Left lobe of liver (tissue), 2 donors: ENCODE measurements at regions not wholly inside any gene's neighbourhood (a gene's known extent, or its start where the extent isn't known, plus 50 kb on each side); places are given as distances from the start of the nearest gene placed in this dataset.
"Not testable (repeated sequence)": the region's sequence is repeated elsewhere in the genome, so short reads cannot be mapped to it uniquely, and the experiment has no call there.

Experiments
- ATAC-seq: fragments of 200-7000 bp; cut with Tn5 transposase; one replicate; pipeline ENCODE4 v1.9.1; 2020; ENCODE audit warnings: mild to moderate bottlenecking, moderate library complexity
- DNase-seq: peaks from one replicate; pipeline ENCODE4 v3.0.0-alpha.2; 2020; ENCODE audit warnings: low spot score
- donor health status: DM: no; HTN: no; CAD: no; lungs with moderate emphysema.
- donor health status: DM: no; HTN: yes; CAD: no.

GRCh38 chr1:5118771-5119170 is 464.4 kb downstream of the AJAP1 start:
- not testable (repeated sequence) for ATAC-seq, DNase-seq

- not testable (repeated sequence) for DNase-seq, ATAC-seq
Observed at GRCh38 chr1:5118292-5118691, 463.9 kb downstream of the AJAP1 start.

- ATAC-seq (no peak), DNase-seq (no peak)
Observed at GRCh38 chr1:5111581-5111980, 457.2 kb downstream of the AJAP1 start.

- ATAC-seq: no peak
Observed at GRCh38 chr1:5110508-5110907, 456.1 kb downstream of the AJAP1 start.

GRCh38 chr1:5109633-5110032 is 455.2 kb downstream of the AJAP1 start:
- ATAC-seq (no peak), DNase-seq (no peak)

More at GRCh38 chr1:5110508-5110907, 456.1 kb downstream of the AJAP1 start:
- DNase-seq: no peak

- ATAC-seq (no peak), DNase-seq (no peak)
Observed at GRCh38 chr1:5108740-5109139, 454.3 kb downstream of the AJAP1 start.

GRCh38 chr1:5105744-5106143 is 451.3 kb downstream of the AJAP1 start:
- ATAC-seq: no peak

GRCh38 chr1:5099558-5099957 is 445.1 kb downstream of the AJAP1 start:
- no peak for DNase-seq
- ATAC-seq: no peak

More at GRCh38 chr1:5105744-5106143, 451.3 kb downstream of the AJAP1 start:
- no peak for DNase-seq

GRCh38 chr1:5098981-5099385 is 444.6 kb downstream of the AJAP1 start:
- DNase-seq: no peak
- no peak for ATAC-seq

- ATAC-seq: no peak
- no peak for DNase-seq
Observed at GRCh38 chr1:5093042-5093441, 438.6 kb downstream of the AJAP1 start.

- no peak for DNase-seq
- no peak for ATAC-seq
Observed at GRCh38 chr1:5084676-5085075, 430.3 kb downstream of the AJAP1 start.

GRCh38 chr1:5067246-5067645 is 412.8 kb downstream of the AJAP1 start:
- ATAC-seq (no peak), DNase-seq (no peak)

- DNase-seq (no peak), ATAC-seq (no peak)
Observed at GRCh38 chr1:5053744-5054143, 399.3 kb downstream of the AJAP1 start.

- no peak for ATAC-seq
- DNase-seq: no peak
Observed at GRCh38 chr1:5029136-5029535, 374.7 kb downstream of the AJAP1 start.

- DNase-seq (no peak), ATAC-seq (no peak)
Observed at GRCh38 chr1:5012249-5012648, 357.8 kb downstream of the AJAP1 start.

GRCh38 chr1:5010656-5011055 is 356.2 kb downstream of the AJAP1 start:
- DNase-seq (no peak), ATAC-seq (no peak)

- no peak for ATAC-seq
- no peak for DNase-seq
Observed at GRCh38 chr1:5010236-5010635, 355.8 kb downstream of the AJAP1 start.

GRCh38 chr1:5009376-5010065 is 355.1 kb downstream of the AJAP1 start:
- ATAC-seq (no peak), DNase-seq (no peak)

- DNase-seq (no peak), ATAC-seq (no peak)
Observed at GRCh38 chr1:5005171-5005570, 350.8 kb downstream of the AJAP1 start.

GRCh38 chr1:5002676-5003075 is 348.3 kb downstream of the AJAP1 start:
- no peak for DNase-seq

GRCh38 chr1:5001466-5001865 is 347.1 kb downstream of the AJAP1 start:
- DNase-seq (no peak), ATAC-seq (no peak)

More at GRCh38 chr1:5002676-5003075, 348.3 kb downstream of the AJAP1 start:
- no peak for ATAC-seq

- no peak for DNase-seq
- ATAC-seq: no peak
Observed at GRCh38 chr1:4986306-4986705, 331.9 kb downstream of the AJAP1 start.

GRCh38 chr1:4984841-4985240 is 330.4 kb downstream of the AJAP1 start:
- DNase-seq (no peak), ATAC-seq (no peak)
